ENCODE measurements at regions not wholly inside any gene's neighbourhood (a gene's known extent, or its start where the extent isn't known, plus 50 kb on each side); places are given as distances from the start of the nearest gene placed in this dataset.
"Not testable (repeated sequence)": the region's sequence is repeated elsewhere in the genome, so short reads cannot be mapped to it uniquely, and the experiment has no call there.

- Histone ChIP-seq H3K9me3 (no peaks in the 10 kb centered on the region), H3K27me3 (ENCODE audit: insufficient read depth) (peaks cover 13% of the 10 kb centered on the region)
Observed at GRCh38 chr3:127413871-127414270, 126.0 kb upstream of the PRR20G start.

GRCh38 chr3:127413318-127413673 is 125.5 kb upstream of the PRR20G start:
- no peaks in the 10 kb centered on the region for H3K36me3 ChIP-seq (replicated peaks in 1 of 2; ENCODE audit: control insufficient read depth in 1 of 2, insufficient read depth in 2 of 2, low read length in 1 of 2)
- no peaks in the 10 kb centered on the region for H3K9me2 ChIP-seq
- ChIA-PET CTCF (no interaction called here), POLR2A (no interaction called here)
- peaks cover 0 to 9% of the 10 kb centered on the region in 2 experiments; a peak in 1 of 4 replicates for H3K4me1 ChIP-seq (ENCODE audit: control insufficient read depth in 1 of 2, insufficient read depth in 2 of 2, low read depth in 1 of 2, low read length in 1 of 2)
- H3K79me2 ChIP-seq (ENCODE audit: insufficient read depth) = no peaks in the 10 kb centered on the region
- no peaks in the 10 kb centered on the region for H3F3A ChIP-seq (replicated peaks; ENCODE audit: insufficient read depth)
- no peak overlapping the region for H3K27ac ChIP-seq (ENCODE audit: low read depth in 2 of 2, low read length in 1 of 2)
- H4K20me1 ChIP-seq (ENCODE audit: insufficient read depth) = no peaks in the 10 kb centered on the region
- TF ChIP-seq, protein P1, sequence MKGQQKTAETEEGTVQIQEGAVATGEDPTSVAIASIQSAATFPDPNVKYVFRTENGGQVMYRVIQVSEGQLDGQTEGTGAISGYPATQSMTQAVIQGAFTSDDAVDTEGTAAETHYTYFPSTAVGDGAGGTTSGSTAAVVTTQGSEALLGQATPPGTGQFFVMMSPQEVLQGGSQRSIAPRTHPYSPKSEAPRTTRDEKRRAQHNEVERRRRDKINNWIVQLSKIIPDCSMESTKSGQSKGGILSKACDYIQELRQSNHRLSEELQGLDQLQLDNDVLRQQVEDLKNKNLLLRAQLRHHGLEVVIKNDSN (IDR thresholded peaks at IDR 0.05; ENCODE audit: borderline replicate concordance, low read depth) = no peak
- H3K4me2 ChIP-seq = no peak overlapping the region
- 69% methylated on average over 3 of the region's 3 CpGs for WGBS (ENCODE audit: low lambda C conversion rate)
- no peak overlapping the region for H3K9ac ChIP-seq
- H3K9me3 ChIP-seq = no peaks in the 10 kb centered on the region
- H2AFZ ChIP-seq (ENCODE audit: low read depth) = no peak overlapping the region
- peaks cover 13% of the 10 kb centered on the region for H3K27me3 ChIP-seq (ENCODE audit: insufficient read depth)
- no peak overlapping the region for H3K4me3 ChIP-seq (ENCODE audit: low read depth in 2 of 2, low read length in 1 of 2)
- DNase-seq = no peak

More at GRCh38 chr3:127413871-127414270, 126.0 kb upstream of the PRR20G start:
- H3K4me1 ChIP-seq (ENCODE audit: control insufficient read depth in 1 of 2, insufficient read depth in 2 of 2, low read depth in 1 of 2, low read length in 1 of 2) = peaks cover 0 to 6% of the 10 kb centered on the region in 2 experiments; a peak in 1 of 4 replicates
- H3K4me2 ChIP-seq = no peak overlapping the region
- H4K20me1 ChIP-seq (ENCODE audit: insufficient read depth) = no peaks in the 10 kb centered on the region
- H2AFZ ChIP-seq (ENCODE audit: low read depth) = no peak overlapping the region
- no peaks in the 10 kb centered on the region for H3K79me2 ChIP-seq (ENCODE audit: insufficient read depth)
- DNase-seq = no peak
- H3F3A ChIP-seq (replicated peaks; ENCODE audit: insufficient read depth) = no peaks in the 10 kb centered on the region
- CTCF ChIA-PET = no interaction called here
- TF ChIP-seq MXI1 (IDR thresholded peaks at IDR 0.05; ENCODE audit: low read depth, low read length) = no peak
- no peak for TF ChIP-seq EZH2phosphoT487 (IDR thresholded peaks at IDR 0.05; ENCODE audit: borderline replicate concordance, low read depth)
- no peak for TF ChIP-seq ELF1 (IDR thresholded peaks at IDR 0.05)
- TF ChIP-seq RXRA (IDR thresholded peaks at IDR 0.05; ENCODE audit: borderline replicate concordance, low read depth) = no peak
- TF ChIP-seq FOXJ3 (CRISPR knock-in tag; IDR thresholded peaks at IDR 0.05) = no peak
- no peak overlapping the region for H3K4me3 ChIP-seq (ENCODE audit: low read depth in 2 of 2, low read length in 1 of 2)
- WGBS (ENCODE audit: low lambda C conversion rate) = 20% methylated on average over 1 of the region's 2 CpGs
- no peaks in the 10 kb centered on the region for H3K9me2 ChIP-seq
- no peak overlapping the region for H3K9ac ChIP-seq
- H3K36me3 ChIP-seq (replicated peaks in 1 of 2; ENCODE audit: control insufficient read depth in 1 of 2, insufficient read depth in 2 of 2, low read length in 1 of 2) = no peaks in the 10 kb centered on the region
- H3K27ac ChIP-seq (ENCODE audit: low read depth in 2 of 2, low read length in 1 of 2) = no peak overlapping the region
- POLR2A ChIA-PET = no interaction called here

DNA sequence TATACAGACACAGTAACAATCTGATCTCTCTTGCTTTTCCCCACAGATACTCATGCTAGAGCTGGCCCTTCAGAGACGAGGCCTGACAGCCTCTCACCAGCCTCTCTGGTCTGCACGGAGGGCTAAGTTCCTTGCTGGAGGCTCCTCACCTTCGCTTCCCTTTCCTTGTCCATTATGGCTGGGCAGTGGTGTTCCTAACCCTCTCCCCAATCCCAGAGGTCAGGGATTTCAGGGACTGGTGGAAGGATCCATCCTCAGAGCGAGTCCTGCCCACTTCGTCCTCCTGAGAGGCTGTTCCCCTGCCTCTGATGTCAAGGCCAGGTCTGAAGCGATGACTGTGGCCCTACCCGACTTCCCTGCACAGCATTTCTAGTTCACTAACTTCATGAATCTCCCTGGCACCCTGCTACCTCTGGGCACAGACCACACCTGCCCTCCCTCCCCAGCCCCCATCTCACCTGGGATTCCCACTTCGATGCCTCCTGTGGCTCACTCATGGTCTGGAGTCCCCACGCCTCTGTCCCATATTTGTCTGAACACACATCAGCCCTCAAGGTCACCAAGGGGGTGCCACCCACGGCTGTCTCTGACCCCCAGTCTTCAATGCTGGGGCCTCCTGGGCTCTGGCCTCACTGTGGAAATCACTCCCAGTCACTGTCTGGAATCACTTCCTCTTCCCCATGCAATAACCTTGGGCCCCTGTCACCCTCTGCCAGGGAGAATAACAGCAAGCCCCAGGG is 124.9 kb upstream of the PRR20G start:
- H3K27ac ChIP-seq (ENCODE audit: low read depth in 2 of 2, low read length in 1 of 2) = no peak overlapping the region
- no peak overlapping the region for H3K4me2 ChIP-seq
- no peaks in the 10 kb centered on the region for H3F3A ChIP-seq (replicated peaks; ENCODE audit: insufficient read depth)
- no peaks in the 10 kb centered on the region for H4K20me1 ChIP-seq (ENCODE audit: insufficient read depth)
- peak; percentile 7 for DNase-seq
- H3K9ac ChIP-seq = no peak overlapping the region
- no peak overlapping the region for H2AFZ ChIP-seq (ENCODE audit: low read depth)
- CTCF ChIA-PET = no interaction called here
- H3K9me2 ChIP-seq = no peaks in the 10 kb centered on the region
- H3K79me2 ChIP-seq (ENCODE audit: insufficient read depth) = no peaks in the 10 kb centered on the region
- 50% methylated on average over 10 of the region's 10 CpGs for WGBS (ENCODE audit: low lambda C conversion rate)
- H3K4me1 ChIP-seq (ENCODE audit: control insufficient read depth in 1 of 2, insufficient read depth in 2 of 2, low read depth in 1 of 2, low read length in 1 of 2) = peaks cover 0 to 9% of the 10 kb centered on the region in 2 experiments; a peak in 1 of 4 replicates
- TF ChIP-seq GATA2 (CRISPR knock-in tag; IDR thresholded peaks at IDR 0.05) = no peak
- no peak for TF ChIP-seq RXRA (IDR thresholded peaks at IDR 0.05; ENCODE audit: borderline replicate concordance, low read depth)
- TF ChIP-seq NRF1 (IDR thresholded peaks at IDR 0.05; ENCODE audit: low read depth, low read length) = no peak
- no peak for TF ChIP-seq RCOR1 (IDR thresholded peaks at IDR 0.05; ENCODE audit: low read length)
- TF ChIP-seq USF2 (IDR thresholded peaks at IDR 0.05; ENCODE audit: borderline replicate concordance, low read depth, low read length) = no peak
- TF ChIP-seq JUND (IDR thresholded peaks at IDR 0.05) = no peak
- no peaks in the 10 kb centered on the region for H3K9me3 ChIP-seq
- H3K36me3 ChIP-seq (replicated peaks in 1 of 2; ENCODE audit: control insufficient read depth in 1 of 2, insufficient read depth in 2 of 2, low read length in 1 of 2) = no peaks in the 10 kb centered on the region
- peaks cover 9% of the 10 kb centered on the region for H3K27me3 ChIP-seq (ENCODE audit: insufficient read depth)
- no peak overlapping the region for H3K4me3 ChIP-seq (ENCODE audit: low read depth in 2 of 2, low read length in 1 of 2)
- POLR2A ChIA-PET = no interaction called here

GRCh38 chr3:127411875-127412274 is 124.0 kb upstream of the PRR20G start:
- H2AFZ ChIP-seq (ENCODE audit: low read depth); H3K36me3 ChIP-seq (replicated peaks in 1 of 2; ENCODE audit: control insufficient read depth in 1 of 2, insufficient read depth in 2 of 2, low read length in 1 of 2); H3K4me3 ChIP-seq (ENCODE audit: low read depth in 2 of 2, low read length in 1 of 2); H3F3A ChIP-seq (replicated peaks; ENCODE audit: insufficient read depth); DNase-seq; POLR2A ChIA-PET; H3K27me3 ChIP-seq (ENCODE audit: insufficient read depth); H3K4me1 ChIP-seq (ENCODE audit: control insufficient read depth in 1 of 2, insufficient read depth in 2 of 2, low read depth in 1 of 2, low read length in 1 of 2); H3K9ac ChIP-seq; H3K9me3 ChIP-seq; H4K20me1 ChIP-seq (ENCODE audit: insufficient read depth); CTCF ChIA-PET; H3K9me2 ChIP-seq; H3K79me2 ChIP-seq (ENCODE audit: insufficient read depth); H3K4me2 ChIP-seq; H3K27ac ChIP-seq (ENCODE audit: low read depth in 2 of 2, low read length in 1 of 2): not testable (repeated sequence)
- 67% methylated on average over 5 of the region's 9 CpGs for WGBS (ENCODE audit: low lambda C conversion rate)

Measured in SK-N-SH (cell line).